Activated CD4-positive, CD25-positive, alpha-beta regulatory T cell treated with anti-CD3 and anti-CD28 coated beads, Interleukin-2, amount 50 U/mL, for 16 hours (primary cell): ENCODE measurements at regions not wholly inside any gene's neighbourhood (a gene's known extent, or its start where the extent isn't known, plus 50 kb on each side); places are given as distances from the start of the nearest gene placed in this dataset.
A peak's percentile ranks its signal among the peaks of the same experiment; 100 is the strongest.
"Not testable (repeated sequence)": the region's sequence is repeated elsewhere in the genome, so short reads cannot be mapped to it uniquely, and the experiment has no call there.

Experiments
- DNase-seq: peaks from one replicate; pipeline ENCODE4 v3.0.0-alpha.2; 2020; ENCODE audit warnings: low read depth, low spot score

DNA sequence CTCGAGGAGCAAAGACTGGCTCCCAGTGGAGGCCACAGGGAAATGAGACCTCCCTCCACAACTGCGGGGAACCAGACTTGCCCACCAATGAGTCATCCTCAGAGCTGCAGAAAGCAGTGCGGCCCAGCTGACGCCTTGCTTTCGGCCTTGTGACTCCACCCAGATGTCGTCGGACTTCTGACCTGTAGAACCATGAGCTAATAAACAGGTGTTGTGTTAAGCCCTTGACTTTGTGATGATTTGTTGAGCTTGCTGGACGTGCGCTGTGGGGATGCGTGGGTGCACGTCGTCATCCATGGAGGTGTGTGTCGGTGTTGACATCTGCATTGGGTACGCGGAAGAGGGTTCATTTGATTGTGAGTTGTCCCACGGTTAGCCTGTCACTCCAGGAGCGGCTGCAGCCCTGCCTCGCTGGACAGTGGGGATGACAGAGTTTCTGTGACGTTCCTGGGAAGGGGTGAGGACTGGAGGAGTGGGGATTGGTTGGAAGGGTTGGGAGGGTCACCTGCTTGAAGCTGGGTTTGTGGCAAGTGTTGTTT lies 154.1 kb downstream of the SH3BP4 start:
- no peak for DNase-seq

GRCh38 chr2:235106874-235107639 lies 155.2 kb downstream of the SH3BP4 start:
- DNase-seq: no peak

GRCh38 chr2:235107640-235107951 lies 155.8 kb downstream of the SH3BP4 start:
- no peak for DNase-seq

GRCh38 chr2:235109561-235109960 lies 157.7 kb downstream of the SH3BP4 start:
- DNase-seq: not testable (repeated sequence)

- DNase-seq: no peak
Measured at GRCh38 chr2:235112365-235112764, 160.5 kb downstream of the SH3BP4 start.

- DNase-seq: no peak
Measured at GRCh38 chr2:235113854-235114253, 162.0 kb downstream of the SH3BP4 start.

GRCh38 chr2:235114286-235114685 lies 162.5 kb downstream of the SH3BP4 start:
- DNase-seq: no peak

DNA sequence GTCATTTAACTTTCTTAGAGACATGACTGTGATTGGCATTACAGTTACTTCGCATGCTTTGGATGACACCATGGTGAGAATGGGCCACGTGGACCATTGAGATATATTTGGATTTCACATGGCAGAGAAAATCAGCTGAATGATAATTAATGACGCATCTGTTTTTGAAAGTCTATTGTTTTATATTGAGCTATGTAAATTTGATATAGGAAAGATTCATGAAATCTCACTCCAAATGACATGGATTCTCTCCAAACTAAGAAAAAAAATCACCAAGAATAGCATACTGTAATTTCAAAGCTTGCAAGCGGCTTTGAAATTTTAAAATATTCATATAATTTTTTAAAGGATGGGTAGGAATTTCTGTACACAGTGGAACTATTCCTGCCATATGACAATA lies 163.7 kb downstream of the SH3BP4 start:
- no peak for DNase-seq

DNA sequence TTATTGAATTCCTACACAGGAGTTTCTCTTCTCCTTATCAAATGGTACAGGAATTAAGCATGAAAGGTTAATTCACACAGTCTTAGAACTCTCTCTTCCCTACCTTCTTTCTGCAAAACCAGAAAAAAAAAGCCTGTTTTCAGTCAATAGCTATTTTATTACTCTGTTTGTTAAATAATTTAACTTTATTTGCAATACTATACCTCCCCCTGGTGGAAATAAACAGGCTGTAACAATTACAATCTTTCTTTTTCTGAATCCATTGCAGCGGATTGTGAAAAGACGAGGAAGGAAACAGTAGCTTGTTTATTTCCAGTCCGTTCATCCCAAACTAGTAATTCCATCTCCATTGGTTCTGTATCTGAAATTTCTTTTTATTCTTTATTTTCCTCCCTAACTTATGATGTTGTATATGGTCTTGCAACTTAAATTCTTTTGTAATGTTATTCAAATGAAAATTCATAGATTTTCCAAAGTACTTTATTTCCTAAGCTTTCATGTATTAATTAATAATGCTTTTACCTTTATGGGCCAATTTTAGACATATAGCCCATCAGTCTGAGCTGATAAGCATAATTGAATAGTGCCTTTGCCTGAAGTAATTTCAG lies 165.2 kb downstream of the SH3BP4 start:
- DNase-seq: no peak

- no peak for DNase-seq
Measured at GRCh38 chr2:235126768-235127167, 175.0 kb downstream of the SH3BP4 start.

- no peak for DNase-seq
Measured at GRCh38 chr2:235127931-235128330, 176.1 kb downstream of the SH3BP4 start.

- no peak for DNase-seq
Measured at GRCh38 chr2:235129850-235130249, 178.0 kb downstream of the SH3BP4 start.

DNA sequence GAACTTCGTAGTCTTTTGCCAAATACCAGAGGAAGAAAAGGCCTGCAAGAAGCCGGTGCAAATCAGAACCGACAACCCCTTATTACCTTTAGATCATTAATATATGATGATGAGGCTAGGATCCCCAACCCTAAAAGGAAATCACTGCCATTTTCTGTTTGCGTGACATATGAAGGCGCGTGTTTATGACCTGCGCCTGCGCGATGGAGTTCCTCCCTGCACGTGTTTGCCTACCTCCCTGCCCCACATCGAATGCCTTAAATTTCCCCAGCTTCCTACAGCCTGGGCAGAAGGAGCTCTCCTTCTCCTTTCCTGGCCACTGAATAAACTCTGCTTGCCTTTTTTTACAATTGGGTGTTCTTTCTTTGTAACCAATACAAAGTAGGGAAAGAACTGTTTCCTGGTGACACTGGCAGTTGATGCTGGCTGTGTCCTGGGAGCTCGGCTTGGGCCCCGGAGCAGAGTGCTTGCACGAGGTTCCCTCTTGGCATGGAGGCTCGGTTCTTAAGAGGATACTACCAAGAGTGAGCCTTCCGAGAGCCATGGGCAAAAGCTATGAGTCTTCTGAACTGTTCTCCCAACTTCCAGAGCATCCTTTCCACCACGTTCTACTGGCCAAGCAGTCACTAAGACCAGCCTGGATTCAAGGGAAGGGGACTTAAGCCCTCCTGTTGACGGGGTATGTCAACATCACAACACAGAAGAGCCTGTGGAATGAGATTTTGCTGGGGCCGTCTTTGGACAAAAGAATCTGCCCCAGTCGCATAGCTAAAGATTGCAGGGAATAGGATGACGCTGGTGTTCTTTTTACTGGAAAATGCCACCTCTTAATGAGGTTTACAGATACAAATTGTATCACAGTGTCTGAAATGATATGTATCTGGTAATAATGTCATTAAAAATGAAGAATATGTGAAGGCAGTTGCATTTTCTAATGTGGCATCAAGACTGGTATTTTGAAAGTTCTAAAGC lies 179.8 kb downstream of the SH3BP4 start:
- no peak for DNase-seq

DNA sequence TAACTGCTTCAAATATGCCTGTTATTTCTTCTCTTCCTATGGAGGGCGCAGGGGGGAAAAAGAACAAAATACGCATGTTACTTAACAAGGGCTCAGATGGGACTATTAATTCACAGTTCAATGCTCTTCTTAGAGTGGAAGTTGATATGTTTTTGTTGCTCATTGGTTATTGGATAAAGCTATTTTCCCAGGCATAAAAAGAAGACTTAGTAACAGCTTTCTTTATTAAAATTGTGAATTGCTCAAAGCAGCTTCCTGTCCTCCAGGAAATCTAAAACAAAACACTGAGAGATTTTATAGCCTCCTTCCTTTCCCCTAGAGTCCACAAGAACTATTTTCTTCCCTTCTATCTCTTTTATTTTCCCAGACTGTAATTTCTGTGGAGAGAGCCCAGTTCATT lies 180.8 kb downstream of the SH3BP4 start:
- no peak for DNase-seq

DNA sequence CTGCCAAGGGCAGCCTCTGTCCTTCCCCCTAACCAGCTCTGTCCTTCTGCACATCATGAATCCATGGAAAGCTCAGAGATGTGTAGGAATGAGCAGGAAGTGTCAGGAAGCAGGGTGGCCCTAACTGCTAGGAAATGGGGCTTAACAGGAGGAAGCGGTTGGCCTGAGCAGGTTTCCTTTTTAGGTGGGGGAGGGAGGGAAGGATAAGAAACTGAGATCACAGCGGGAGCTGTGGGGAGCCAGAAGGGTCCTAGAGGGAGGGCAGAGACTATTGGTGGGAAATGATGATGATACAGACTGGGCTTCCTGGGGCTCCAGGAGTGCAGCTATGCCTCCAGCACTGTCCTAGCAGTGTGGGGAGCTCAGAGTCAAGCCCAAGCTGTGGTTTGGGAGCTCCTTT lies 182.0 kb downstream of the SH3BP4 start:
- DNase-seq: no peak

- no peak for DNase-seq
Measured at GRCh38 chr2:235134420-235134819, 182.6 kb downstream of the SH3BP4 start.

GRCh38 chr2:235135195-235135965 lies 183.6 kb downstream of the SH3BP4 start:
- no peak for DNase-seq

- peak; percentile 8 for DNase-seq
Measured at GRCh38 chr2:235135990-235136561, 184.3 kb downstream of the SH3BP4 start.

- no peak for DNase-seq
Measured at GRCh38 chr2:235138339-235138738, 186.5 kb downstream of the SH3BP4 start.

GRCh38 chr2:235139956-235140800 lies 188.4 kb downstream of the SH3BP4 start:
- no peak for DNase-seq
